HCT116 (cell line): ENCODE measurements at regions not wholly inside any gene's neighbourhood (a gene's known extent, or its start where the extent isn't known, plus 50 kb on each side); places are given as distances from the start of the nearest gene placed in this dataset.

Source experiments
- ATAC-seq: fragments of 200-7000 bp; cut with Tn5 transposase; 2 replicates; pipeline ENCODE4 v1.9.1; 2020; ENCODE audit warnings: mild to moderate bottlenecking, moderate library complexity
- BruUV-seq: library from RNA; stranded (reverse); fragments of 400-500 nt; replicated peaks from 2 replicates; lab custom pipeline; 2021; lab: Mats Ljungman, UMichigan
- CTCF ChIA-PET: fragments of 300-600 bp; sonication (Branson Sonifier 250); formaldehyde crosslinking; loops from one replicate; lab custom pipeline; 2021; ENCODE audit warnings: antibody characterized with exemption; lab: Charles Lee
- POLR2A ChIA-PET: fragments of 300-600, 350-600 bp; sonication (Branson Sonifier 250); formaldehyde crosslinking; loops from one replicate; lab custom pipeline; 2021; ENCODE audit warnings: antibody characterized with exemption; lab: Charles Lee
- RAD21 ChIA-PET, 2 experiments: fragments of 300-600 bp; sonication (Branson Sonifier 250); formaldehyde crosslinking; loops; one replicate each; lab custom pipeline; 2023; ENCODE audit warnings: low total read pairs in 2 of 2; ENCODE audit not compliant: uncharacterized antibody in 2 of 2, unreplicated experiment in 2 of 2, low non-redundant PET in 1 of 2; lab: Charles Lee
- DNase-seq: peaks from one replicate; pipeline ENCODE4 v3.0.0-alpha.2; 2010; ENCODE audit warnings: low read depth, low spot score
- H2AFZ ChIP-seq: fragments of 200-600 bp; shearing (Covaris generic), sonication (generic); 2 replicates; pipeline ENCODE4 v1.6.1; 2017; ENCODE audit warnings: low read depth, mixed run types, mixed read lengths, antibody characterized with exemption, low read length; ENCODE audit not compliant: poor library complexity, severe bottlenecking
- H3K27ac ChIP-seq: 2 replicates; pipeline ENCODE4 v1.5.1; 2012; ENCODE audit warnings: low read depth, low read length
- H3K27me3 ChIP-seq: fragments of 200-600 bp; sonication (generic); 2 replicates; pipeline ENCODE4 v1.6.1; 2016; ENCODE audit warnings: mixed run types, low read length, mixed read lengths; ENCODE audit not compliant: insufficient read depth
- H3K36me3 ChIP-seq, 2 experiments: fragments of 200-500 bp in 1 of 2; fragments of 200-600 bp in 1 of 2; sonication (Bioruptor generic) in 1 of 2; sonication (generic) in 1 of 2; 2 replicates each; pipeline versions ENCODE4 v1.5.1 to v1.6.1; 2014 to 2016; ENCODE audit warnings: low read length in 2 of 2, inconsistent platforms in 1 of 2, mixed read lengths in 1 of 2, mixed run types in 1 of 2; ENCODE audit not compliant: insufficient read depth in 2 of 2, control insufficient read depth in 1 of 2
- H3K4me1 ChIP-seq, 2 experiments: fragments of 200-600 bp in 1 of 2; sonication (generic) in 1 of 2; 2 replicates each; pipeline versions ENCODE4 v1.5.1 to v1.6.1; 2012 to 2017; ENCODE audit warnings: low read length in 2 of 2, inconsistent platforms in 1 of 2, mild to moderate bottlenecking in 1 of 2, mixed read lengths in 1 of 2, mixed run types in 1 of 2, moderate library complexity in 1 of 2; ENCODE audit not compliant: insufficient read depth in 2 of 2, control insufficient read depth in 1 of 2
- H3K4me2 ChIP-seq: fragments of 200-600 bp; sonication (generic); 2 replicates; pipeline ENCODE4 v1.6.1; 2017; ENCODE audit warnings: mixed run types, low read length, mixed read lengths
- H3K4me3 ChIP-seq, 2 experiments: fragments of 200-600 bp in 1 of 2; sonication (generic) in 1 of 2; replicated peaks in 1 of 2; 2 replicates each; pipeline ENCODE4 v1.5.1; 2011 to 2016; ENCODE audit warnings: low read length in 2 of 2, control low read depth in 1 of 2, low read depth in 1 of 2, mild to moderate bottlenecking in 1 of 2, mixed read lengths in 1 of 2, mixed run types in 1 of 2
- H3K79me2 ChIP-seq: fragments of 200-600 bp; sonication (generic); 2 replicates; pipeline ENCODE4 v1.6.1; 2017; ENCODE audit warnings: mild to moderate bottlenecking, mixed run types, low read length, moderate library complexity, mixed read lengths; ENCODE audit not compliant: insufficient read depth
- H3K9ac ChIP-seq: fragments of 200-600 bp; sonication (generic); 2 replicates; pipeline ENCODE4 v1.6.1; 2016; ENCODE audit warnings: low read length, mixed read lengths
- H3K9me2 ChIP-seq: fragments of 200-600 bp; sonication (generic), shearing (Covaris generic); 2 replicates; pipeline ENCODE4 v1.6.1; 2017; ENCODE audit warnings: mixed run types, mild to moderate bottlenecking, moderate library complexity; ENCODE audit not compliant: insufficient read depth
- H3K9me3 ChIP-seq, 2 experiments: fragments of 200-500 bp in 1 of 2; fragments of 200-600 bp in 1 of 2; sonication (Bioruptor generic) in 1 of 2; sonication (generic) in 1 of 2; 2 replicates each; pipeline ENCODE4 v1.6.1; 2014 to 2017; ENCODE audit warnings: low read length in 2 of 2, mixed read lengths in 2 of 2, inconsistent platforms in 1 of 2, low read depth in 1 of 2, mild to moderate bottlenecking in 1 of 2, mixed run types in 1 of 2, moderate library complexity in 1 of 2; ENCODE audit not compliant: control insufficient read depth in 1 of 2, insufficient read depth in 1 of 2
- H4K20me1 ChIP-seq: fragments of 200-600 bp; sonication (generic), shearing (Covaris generic); 2 replicates; pipeline ENCODE4 v1.6.1; 2017; ENCODE audit warnings: mixed run types, mild to moderate bottlenecking, moderate library complexity; ENCODE audit not compliant: insufficient read depth
- CBX3 ChIP-seq: IDR thresholded peaks from 2 replicates; pipeline ENCODE4 v1.6.1; 2012; ENCODE audit warnings: low read depth
- CEBPB ChIP-seq: IDR thresholded peaks from 2 replicates; pipeline ENCODE4 v1.6.1; 2012; ENCODE audit warnings: low read depth
- CTCF ChIP-seq, 3 experiments: fragments of 200-600 bp in 1 of 3; sonication (generic) in 1 of 3; IDR thresholded peaks in 2 of 3; conservative IDR thresholded peaks in 1 of 3; 2 replicates each; pipeline ENCODE4 v1.5.1; 2012 to 2017; ENCODE audit warnings: low read depth in 2 of 3, low read length in 2 of 3, antibody characterized with exemption in 1 of 3, borderline replicate concordance in 1 of 3, control low read depth in 1 of 3, mild to moderate bottlenecking in 1 of 3, mixed read lengths in 1 of 3, mixed run types in 1 of 3, moderate library complexity in 1 of 3; ENCODE audit not compliant: insufficient read depth in 1 of 3
- EGR1 ChIP-seq: IDR thresholded peaks from 2 replicates; pipeline ENCODE4 v1.6.1; 2012; ENCODE audit warnings: low read depth
- ELF1 ChIP-seq: IDR thresholded peaks from 2 replicates; pipeline ENCODE4 v1.6.1; 2012; ENCODE audit warnings: low read depth, borderline replicate concordance
- EZH2 ChIP-seq: fragments of 200-600 bp; sonication (generic); IDR thresholded peaks from 2 replicates; pipeline ENCODE4 v1.6.1; 2017; ENCODE audit warnings: antibody characterized with exemption, mixed run types
- EZH2phosphoT487 ChIP-seq: fragments of 200-600 bp; IDR thresholded peaks from 2 replicates; pipeline ENCODE4 v1.6.1; 2018; ENCODE audit warnings: antibody characterized with exemption, borderline replicate concordance
- FOSL1 ChIP-seq: IDR thresholded peaks from 2 replicates; pipeline ENCODE4 v1.6.1; 2012; ENCODE audit warnings: low read depth
- JUND ChIP-seq: IDR thresholded peaks from 2 replicates; pipeline ENCODE4 v1.6.1; 2012
- RAD21 ChIP-seq: IDR thresholded peaks from 2 replicates; pipeline ENCODE4 v1.6.1; 2012; ENCODE audit warnings: low read depth, mild to moderate bottlenecking
- SIN3A ChIP-seq: IDR thresholded peaks from 2 replicates; pipeline ENCODE4 v1.6.1; 2012; ENCODE audit warnings: low read depth
- SP1 ChIP-seq: IDR thresholded peaks from 2 replicates; pipeline ENCODE4 v1.6.1; 2012; ENCODE audit warnings: low read depth
- SRF ChIP-seq: IDR thresholded peaks from 2 replicates; pipeline ENCODE4 v1.6.1; 2012; ENCODE audit warnings: low read depth
- TCF7L2 ChIP-seq: IDR thresholded peaks from 2 replicates; pipeline ENCODE4 v1.7.0; 2011; ENCODE audit warnings: borderline replicate concordance, inconsistent platforms; ENCODE audit not compliant: insufficient read depth, insufficient read length; ENCODE audit errors: extremely low read depth
- YY1 ChIP-seq: IDR thresholded peaks from 2 replicates; pipeline ENCODE4 v1.6.1; 2011; ENCODE audit warnings: low read length, low read depth, moderate library complexity, mild to moderate bottlenecking; ENCODE audit not compliant: insufficient replicate concordance; ENCODE audit errors: extremely low read depth
- ZBTB33 ChIP-seq: IDR thresholded peaks from 2 replicates; pipeline ENCODE4 v1.6.1; 2011; ENCODE audit warnings: mild to moderate bottlenecking, low read length, moderate library complexity; ENCODE audit not compliant: insufficient replicate concordance; ENCODE audit errors: extremely low read depth
- intact Hi-C: fragments of 100-400 bp; cut with micrococcal nuclease; formaldehyde crosslinking; loops from 2 replicates; pipeline ENCODE4 v1.10.0; 2022
- TF ChIP-seq, protein P1 (sequence below): IDR thresholded peaks from 2 replicates; pipeline ENCODE4 v1.6.1; 2012; ENCODE audit warnings: low read depth
- TF ChIP-seq, protein P2 (sequence below): IDR thresholded peaks from 2 replicates; pipeline ENCODE4 v1.6.1; 2012

- POLR2A ChIA-PET: no interaction called here
- CTCF ChIA-PET: no interaction called here
- Histone ChIP-seq H3K9ac (no peak overlapping the region), H3K4me3 (no peak overlapping the region), H3K9me2 (no peaks in the 10 kb centered on the region), H3K4me1 (no peaks in the 10 kb centered on the region), H3K9me3 (peaks cover 0 to 6% of the 10 kb centered on the region in 2 experiments; a peak in 2 of 4 replicates), H3K79me2 (no peaks in the 10 kb centered on the region), H3K27me3 (no peaks in the 10 kb centered on the region), H3K36me3 (no peaks in the 10 kb centered on the region), H3K27ac (no peak overlapping the region), H4K20me1 (no peaks in the 10 kb centered on the region), H3K4me2 (no peak overlapping the region), H2AFZ (no peak overlapping the region)
- TF ChIP-seq YY1: no peak
- no peak for TF ChIP-seq EZH2
- TF ChIP-seq ZBTB33: no peak
- no peak for TF ChIP-seq EGR1
- TF ChIP-seq ELF1: no peak
- no peak for TF ChIP-seq SRF
- no peak for TF ChIP-seq SP1
- TF ChIP-seq CTCF (IDR thresholded peaks at IDR 0.05 in 2 of 3, conservative IDR thresholded peaks at IDR 0.05 in 1 of 3; ENCODE audit: borderline replicate concordance in 1 of 3, insufficient read depth in 1 of 3, low read depth in 2 of 3, low read length in 2 of 3): no peak
- TF ChIP-seq, protein P1, sequence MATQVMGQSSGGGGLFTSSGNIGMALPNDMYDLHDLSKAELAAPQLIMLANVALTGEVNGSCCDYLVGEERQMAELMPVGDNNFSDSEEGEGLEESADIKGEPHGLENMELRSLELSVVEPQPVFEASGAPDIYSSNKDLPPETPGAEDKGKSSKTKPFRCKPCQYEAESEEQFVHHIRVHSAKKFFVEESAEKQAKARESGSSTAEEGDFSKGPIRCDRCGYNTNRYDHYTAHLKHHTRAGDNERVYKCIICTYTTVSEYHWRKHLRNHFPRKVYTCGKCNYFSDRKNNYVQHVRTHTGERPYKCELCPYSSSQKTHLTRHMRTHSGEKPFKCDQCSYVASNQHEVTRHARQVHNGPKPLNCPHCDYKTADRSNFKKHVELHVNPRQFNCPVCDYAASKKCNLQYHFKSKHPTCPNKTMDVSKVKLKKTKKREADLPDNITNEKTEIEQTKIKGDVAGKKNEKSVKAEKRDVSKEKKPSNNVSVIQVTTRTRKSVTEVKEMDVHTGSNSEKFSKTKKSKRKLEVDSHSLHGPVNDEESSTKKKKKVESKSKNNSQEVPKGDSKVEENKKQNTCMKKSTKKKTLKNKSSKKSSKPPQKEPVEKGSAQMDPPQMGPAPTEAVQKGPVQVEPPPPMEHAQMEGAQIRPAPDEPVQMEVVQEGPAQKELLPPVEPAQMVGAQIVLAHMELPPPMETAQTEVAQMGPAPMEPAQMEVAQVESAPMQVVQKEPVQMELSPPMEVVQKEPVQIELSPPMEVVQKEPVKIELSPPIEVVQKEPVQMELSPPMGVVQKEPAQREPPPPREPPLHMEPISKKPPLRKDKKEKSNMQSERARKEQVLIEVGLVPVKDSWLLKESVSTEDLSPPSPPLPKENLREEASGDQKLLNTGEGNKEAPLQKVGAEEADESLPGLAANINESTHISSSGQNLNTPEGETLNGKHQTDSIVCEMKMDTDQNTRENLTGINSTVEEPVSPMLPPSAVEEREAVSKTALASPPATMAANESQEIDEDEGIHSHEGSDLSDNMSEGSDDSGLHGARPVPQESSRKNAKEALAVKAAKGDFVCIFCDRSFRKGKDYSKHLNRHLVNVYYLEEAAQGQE: no peak
- no peak for TF ChIP-seq TCF7L2
- no peak for TF ChIP-seq CBX3
- TF ChIP-seq FOSL1: no peak
- TF ChIP-seq, protein P2, sequence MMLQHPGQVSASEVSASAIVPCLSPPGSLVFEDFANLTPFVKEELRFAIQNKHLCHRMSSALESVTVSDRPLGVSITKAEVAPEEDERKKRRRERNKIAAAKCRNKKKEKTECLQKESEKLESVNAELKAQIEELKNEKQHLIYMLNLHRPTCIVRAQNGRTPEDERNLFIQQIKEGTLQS: no peak
- TF ChIP-seq RAD21: no peak
- TF ChIP-seq JUND: no peak
- no peak for TF ChIP-seq EZH2phosphoT487
- no peak for TF ChIP-seq CEBPB
- no peak for TF ChIP-seq SIN3A
- RAD21 ChIA-PET: no interaction called here
- no TSS peak for BruUV-seq
- DNase-seq (no peak), ATAC-seq (no peak)
- intact Hi-C loops: no loop called here
Measured at GRCh38 chr5:165616490-165617405, 2111.3 kb downstream of the MAT2B start.
